ENCODE measurements at regions not wholly inside any gene's neighbourhood (a gene's known extent, or its start where the extent isn't known, plus 50 kb on each side); places are given as distances from the start of the nearest gene placed in this dataset.

- DNase-seq (ENCODE audit: low read depth, low spot score): no peak
- no peak overlapping the region for H3K4me3 ChIP-seq (ENCODE audit: low read length)
These were observed 87.3 kb upstream of the NUDT4 start for GRCh38 chr12:93290391-93290790.

- H3K4me3 ChIP-seq (ENCODE audit: low read length): no peak overlapping the region
- no peak for DNase-seq (ENCODE audit: low read depth, low spot score)
These were observed 85.5 kb upstream of the NUDT4 start for GRCh38 chr12:93292213-93292612.

GRCh38 chr12:93292731-93293566, 84.8 kb upstream of the NUDT4 start:
- no peak overlapping the region for H3K4me3 ChIP-seq (ENCODE audit: low read length)
- no peak for DNase-seq (ENCODE audit: low read depth, low spot score)

- no peak overlapping the region for H3K4me3 ChIP-seq (ENCODE audit: low read length)
- no peak for DNase-seq (ENCODE audit: low read depth, low spot score)
These were observed 80.7 kb upstream of the NUDT4 start for GRCh38 chr12:93297032-93297431.

GRCh38 chr12:93297536-93297935, 80.2 kb upstream of the NUDT4 start:
- DNase-seq (ENCODE audit: low read depth, low spot score): no peak

GRCh38 chr12:93299262-93299846, 78.4 kb upstream of the NUDT4 start:
- DNase-seq (ENCODE audit: low read depth, low spot score): no peak
- H3K4me3 ChIP-seq (ENCODE audit: low read length): no peak overlapping the region

More at GRCh38 chr12:93297536-93297935, 80.2 kb upstream of the NUDT4 start:
- no peak overlapping the region for H3K4me3 ChIP-seq (ENCODE audit: low read length)

- no peak for DNase-seq (ENCODE audit: low read depth, low spot score)
- no peak overlapping the region for H3K4me3 ChIP-seq (ENCODE audit: low read length)
These were observed 77.1 kb upstream of the NUDT4 start for GRCh38 chr12:93300611-93301021.

GRCh38 chr12:93302331-93303229, 75.1 kb upstream of the NUDT4 start:
- DNase-seq (ENCODE audit: low read depth, low spot score): no peak
- H3K4me3 ChIP-seq (ENCODE audit: low read length): no peak overlapping the region

GRCh38 chr12:93306636-93307035, 71.1 kb upstream of the NUDT4 start:
- no peak overlapping the region for H3K4me3 ChIP-seq (ENCODE audit: low read length)
- no peak for DNase-seq (ENCODE audit: low read depth, low spot score)

GRCh38 chr12:93308281-93308680, 69.4 kb upstream of the NUDT4 start:
- H3K4me3 ChIP-seq (ENCODE audit: low read length): no peak overlapping the region
- no peak for DNase-seq (ENCODE audit: low read depth, low spot score)

- H3K4me3 ChIP-seq (ENCODE audit: low read length): no peak overlapping the region
- no peak for DNase-seq (ENCODE audit: low read depth, low spot score)
These were observed 65.9 kb upstream of the NUDT4 start for GRCh38 chr12:93311827-93312226.

- no peak for DNase-seq (ENCODE audit: low read depth, low spot score)
- H3K4me3 ChIP-seq (ENCODE audit: low read length): no peak overlapping the region
These were observed 63.6 kb upstream of the NUDT4 start for GRCh38 chr12:93314177-93314497.

- H3K4me3 ChIP-seq (ENCODE audit: low read length): no peak overlapping the region
- DNase-seq (ENCODE audit: low read depth, low spot score): no peak
These were observed 62.3 kb upstream of the NUDT4 start for GRCh38 chr12:93315385-93315906.

GRCh38 chr12:93315907-93316622, 61.7 kb upstream of the NUDT4 start:
- DNase-seq (ENCODE audit: low read depth, low spot score): no peak
- no peak overlapping the region for H3K4me3 ChIP-seq (ENCODE audit: low read length)

- H3K4me3 ChIP-seq (ENCODE audit: low read length): no peak overlapping the region
- DNase-seq (ENCODE audit: low read depth, low spot score): no peak
These were observed 61.1 kb upstream of the NUDT4 start for GRCh38 chr12:93316623-93316971.

GRCh38 chr12:93317227-93317626, 60.5 kb upstream of the NUDT4 start:
- no peak for DNase-seq (ENCODE audit: low read depth, low spot score)
- no peak overlapping the region for H3K4me3 ChIP-seq (ENCODE audit: low read length)

GRCh38 chr12:93318720-93319522, 58.8 kb upstream of the NUDT4 start:
- DNase-seq (ENCODE audit: low read depth, low spot score): no peak
- no peak overlapping the region for H3K4me3 ChIP-seq (ENCODE audit: low read length)

GRCh38 chr12:93319523-93320050, 58.1 kb upstream of the NUDT4 start:
- no peak overlapping the region for H3K4me3 ChIP-seq (ENCODE audit: low read length)
- no peak for DNase-seq (ENCODE audit: low read depth, low spot score)
